K562 (cell line): ENCODE measurements at regions not wholly inside any gene's neighbourhood (a gene's known extent, or its start where the extent isn't known, plus 50 kb on each side); places are given as distances from the start of the nearest gene placed in this dataset.

ENCODE experiments used
- ATAC-seq: fragments of 200-7000 bp; cut with Tn5 transposase; 3 replicates; pipeline ENCODE4 v1.9.1; 2020; ENCODE audit warnings: moderate library complexity
- BruUV-seq: library from RNA; stranded (reverse); fragments of 400-500 nt; replicated peaks from 2 replicates; lab custom pipeline; 2021; lab: Mats Ljungman, UMichigan
- CTCF ChIA-PET: fragments of 300-600 bp; formaldehyde crosslinking; extraction: SDS; loops from one replicate; lab custom pipeline; 2021; ENCODE audit warnings: low intra/inter-chr PET ratio; lab: Yijun Ruan, JAX
- POLR2A ChIA-PET: fragments of 300-600, 350-650 bp; sonication (Branson Sonifier 250); formaldehyde crosslinking; extraction: SDS; loops from one replicate; lab custom pipeline; 2021; ENCODE audit warnings: antibody characterized with exemption, inconsistent platforms; lab: Yijun Ruan, JAX
- DNase-seq, 4 experiments: peaks; one replicate each; pipeline versions ENCODE4 v3.0.0 to v3.0.0-alpha.2; 2011 to 2018; ENCODE audit warnings: low spot score in 3 of 4, mixed read lengths in 3 of 4; ENCODE audit errors: extremely low read depth in 1 of 4
- FAIRE-seq: peaks from 2 replicates; lab custom pipeline; 2011; peaks lifted over from hg19 to GRCh38; lab: Jason Lieb, UNC
- H2AFZ ChIP-seq: 2 replicates; pipeline ENCODE4 v1.6.0; 2011; ENCODE audit warnings: low read depth, low read length, control low read depth, inconsistent platforms
- H3K27ac ChIP-seq: fragments of 200-600 bp; 3 replicates; pipeline ENCODE4 v1.8.0; 2011; ENCODE audit warnings: low read depth, mild to moderate bottlenecking, control low read depth, inconsistent platforms, low read length, moderate library complexity, mixed read lengths; ENCODE audit errors: extremely low read depth
- H3K27me3 ChIP-seq, 2 experiments: fragments of 300-600 bp in 1 of 2; 2 replicates in 1 of 2; 3 replicates in 1 of 2; pipeline versions ENCODE4 v1.6.0 to v1.8.0; 2011; ENCODE audit warnings: inconsistent platforms in 2 of 2, low read length in 2 of 2, mild to moderate bottlenecking in 1 of 2, mixed read lengths in 1 of 2, moderate library complexity in 1 of 2; ENCODE audit not compliant: control insufficient read depth in 2 of 2, insufficient read depth in 2 of 2
- H3K36me3 ChIP-seq: fragments of 300-600 bp; 3 replicates; pipeline ENCODE4 v1.8.0; 2011; ENCODE audit warnings: mild to moderate bottlenecking, low read length, inconsistent platforms; ENCODE audit not compliant: control insufficient read depth, insufficient read depth
- H3K4me1 ChIP-seq, 2 experiments: fragments of 200-600 bp in 1 of 2; replicated peaks in 1 of 2; 2 replicates in 1 of 2; 3 replicates in 1 of 2; pipeline versions ENCODE4 v1.5.1 to v1.8.0; 2011; ENCODE audit warnings: inconsistent platforms in 2 of 2, low read length in 2 of 2, mild to moderate bottlenecking in 1 of 2, mixed read lengths in 1 of 2, moderate library complexity in 1 of 2; ENCODE audit not compliant: control insufficient read depth in 2 of 2, insufficient read depth in 2 of 2
- H3K4me2 ChIP-seq: 2 replicates; pipeline ENCODE4 v1.6.1; 2011; ENCODE audit warnings: low read length, control low read depth, inconsistent platforms, mixed read lengths; ENCODE audit not compliant: insufficient read depth
- H3K4me3 ChIP-seq: fragments of 200-600 bp; sonication (generic), shearing (Covaris generic); 2 replicates; pipeline ENCODE4 v1.5.1; 2016; ENCODE audit warnings: control low read depth, inconsistent platforms
- H3K79me2 ChIP-seq: fragments of 200-600 bp; 3 replicates; pipeline ENCODE4 v1.8.0; 2011; ENCODE audit warnings: low read length, inconsistent platforms; ENCODE audit not compliant: control insufficient read depth, insufficient read depth
- H3K9ac ChIP-seq, 2 experiments: 2 replicates each; pipeline versions ENCODE4 v1.6.0 to v1.6.1; 2011; ENCODE audit warnings: low read depth in 2 of 2, low read length in 2 of 2, control low read depth in 1 of 2, inconsistent platforms in 1 of 2, mild to moderate bottlenecking in 1 of 2, mixed read lengths in 1 of 2; ENCODE audit not compliant: insufficient read depth in 1 of 2
- H3K9me1 ChIP-seq: one replicate; pipeline ENCODE4 v1.6.0; 2011; ENCODE audit warnings: inconsistent platforms, mild to moderate bottlenecking, low read length, moderate library complexity; ENCODE audit not compliant: control insufficient read depth, insufficient read depth
- H3K9me3 ChIP-seq: replicated peaks from 2 replicates; pipeline ENCODE4 v1.5.1; 2011; ENCODE audit warnings: low read depth, low read length, inconsistent platforms; ENCODE audit not compliant: control insufficient read depth, insufficient read depth
- H4K20me1 ChIP-seq: replicated peaks from 2 replicates; pipeline ENCODE4 v1.6.1; 2011; ENCODE audit warnings: low read length, inconsistent platforms, mixed read lengths; ENCODE audit not compliant: control insufficient read depth, insufficient read depth
- GATAD2B ChIP-seq: fragments of 450-650 bp; IDR thresholded peaks from 2 replicates; pipeline ENCODE4 v1.6.1; 2017; ENCODE audit warnings: mild to moderate bottlenecking, borderline replicate concordance
- MCM3 ChIP-seq: fragments of 450-650 bp; IDR thresholded peaks from 2 replicates; pipeline ENCODE4 v1.6.1; 2016
- MEF2A ChIP-seq: IDR thresholded peaks from 2 replicates; pipeline ENCODE4 v1.6.1; 2011; ENCODE audit warnings: low read depth, mild to moderate bottlenecking, low read length, moderate library complexity; ENCODE audit not compliant: control insufficient read depth
- NR2C2 ChIP-seq, 2 experiments: fragments of 200-800 bp in 1 of 2; sonication (Bioruptor generic) in 1 of 2; sonication (generic) in 1 of 2; formaldehyde crosslinking in 1 of 2; IDR thresholded peaks; 2 replicates each; pipeline versions ENCODE4 v1.6.1 to v1.8.0; 2016 to 2022; ENCODE audit warnings: mild to moderate bottlenecking in 1 of 2, missing compliant biosample characterization in 1 of 2, missing genetic modification characterization in 1 of 2, missing genetic modification reagents in 1 of 2
- PHF8 ChIP-seq: fragments of 200-600 bp; sonication (generic); IDR thresholded peaks from 2 replicates; pipeline ENCODE4 v1.6.1; 2012; ENCODE audit warnings: mixed run types, mild to moderate bottlenecking, inconsistent platforms, low read length, moderate library complexity, borderline replicate concordance
- ZFX ChIP-seq: sonication (generic); formaldehyde crosslinking; IDR thresholded peaks from 2 replicates; pipeline ENCODE4 v1.8.0; 2022; ENCODE audit warnings: mild to moderate bottlenecking, missing genetic modification reagents, moderate library complexity
- WGBS: fragments of 100-300 bp; shearing (Covaris generic); methylation state at CpG from one replicate; pipeline ENCODE4 v1.1.6; 2016; ENCODE audit warnings: low coverage, mixed read lengths; ENCODE audit not compliant: insufficient coverage; ENCODE audit errors: missing lambda C conversion rate; 5-methylcytosine and 5-hydroxymethylcytosine counted together
- in situ Hi-C: fragments of 300-500 bp; cut with MboI; formaldehyde crosslinking; loops from 4 replicates; pipeline ENCODE4 v1.15.0; 2018; ENCODE audit warnings: inconsistent platforms, mixed read lengths
- intact Hi-C: fragments of 100-400 bp; cut with micrococcal nuclease; formaldehyde crosslinking; loops from 2 replicates; pipeline ENCODE4 v1.14.2; 2022
- TF ChIP-seq, protein P1 (sequence below): fragments of 450-650 bp; IDR thresholded peaks from 2 replicates; pipeline ENCODE4 v1.6.1; 2017; ENCODE audit warnings: mild to moderate bottlenecking, moderate library complexity
- TF ChIP-seq, protein P2 (sequence below), 2 experiments: fragments of 450-650 bp in 1 of 2; sonication (generic) in 1 of 2; formaldehyde crosslinking in 1 of 2; IDR thresholded peaks in 1 of 2; conservative IDR thresholded peaks in 1 of 2; 2 replicates each; pipeline versions ENCODE4 v1.6.1 to v1.8.1; 2016 to 2023; ENCODE audit warnings: mild to moderate bottlenecking in 2 of 2, moderate library complexity in 2 of 2, inconsistent platforms in 1 of 2, missing genetic modification reagents in 1 of 2
- TF ChIP-seq, protein P3 (sequence below): fragments of 150-350 bp; IDR thresholded peaks from 2 replicates; pipeline ENCODE4 v1.6.1; 2014; ENCODE audit warnings: low read depth, mild to moderate bottlenecking, low read length, borderline replicate concordance
- TF ChIP-seq, protein P4 (sequence below): sonication (generic); formaldehyde crosslinking; IDR thresholded peaks from 2 replicates; pipeline ENCODE4 v1.8.0; 2022; ENCODE audit warnings: mild to moderate bottlenecking, missing genetic modification reagents

DNA sequence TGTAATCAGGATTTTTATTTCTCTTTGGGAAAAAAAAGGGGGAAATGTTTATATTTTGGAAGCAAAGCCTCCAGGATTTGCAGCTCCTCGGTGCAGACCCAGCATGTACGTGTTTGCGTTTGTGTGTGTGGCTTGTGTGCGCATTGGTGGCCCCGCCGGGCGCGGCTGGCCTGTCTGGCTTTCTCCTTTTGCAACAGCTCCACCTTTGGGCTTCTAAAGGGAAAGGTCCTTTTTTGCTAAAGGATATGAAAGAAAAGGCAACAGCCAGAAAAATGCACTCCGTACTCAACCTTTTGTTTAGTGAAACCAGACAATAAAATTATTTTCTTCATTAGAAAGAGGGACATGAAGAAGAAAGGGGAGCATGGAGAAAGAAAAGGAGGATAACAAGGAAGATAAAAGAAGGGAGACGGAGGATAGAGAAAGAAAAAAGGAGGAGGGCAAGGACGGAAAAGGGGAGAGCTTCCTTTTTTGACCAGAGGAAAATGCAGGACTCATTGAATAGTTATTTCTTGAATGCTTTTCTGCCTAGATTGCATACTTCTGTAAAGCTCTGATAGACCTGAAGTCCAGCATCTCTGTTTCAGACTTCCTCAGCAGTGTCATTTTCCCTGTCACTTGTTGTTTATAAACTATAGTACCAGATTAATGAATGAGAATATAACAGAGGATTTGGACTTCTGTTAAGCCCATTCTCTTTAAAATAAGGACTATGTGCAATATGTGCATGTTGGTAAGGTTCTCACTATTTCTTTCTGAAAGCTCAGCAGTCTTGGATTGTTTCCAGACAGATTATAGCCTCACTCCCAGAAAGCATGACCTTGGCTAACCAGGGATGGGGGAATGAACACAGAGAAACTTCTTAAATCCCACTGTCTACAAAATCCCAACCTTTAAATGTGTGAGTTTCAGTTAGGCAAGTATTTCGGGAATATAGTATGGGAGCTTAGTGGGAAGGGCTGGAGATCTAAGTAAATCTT lies 563.1 kb upstream of the PIK3C3 start (continued):
- TF ChIP-seq, protein P1, sequence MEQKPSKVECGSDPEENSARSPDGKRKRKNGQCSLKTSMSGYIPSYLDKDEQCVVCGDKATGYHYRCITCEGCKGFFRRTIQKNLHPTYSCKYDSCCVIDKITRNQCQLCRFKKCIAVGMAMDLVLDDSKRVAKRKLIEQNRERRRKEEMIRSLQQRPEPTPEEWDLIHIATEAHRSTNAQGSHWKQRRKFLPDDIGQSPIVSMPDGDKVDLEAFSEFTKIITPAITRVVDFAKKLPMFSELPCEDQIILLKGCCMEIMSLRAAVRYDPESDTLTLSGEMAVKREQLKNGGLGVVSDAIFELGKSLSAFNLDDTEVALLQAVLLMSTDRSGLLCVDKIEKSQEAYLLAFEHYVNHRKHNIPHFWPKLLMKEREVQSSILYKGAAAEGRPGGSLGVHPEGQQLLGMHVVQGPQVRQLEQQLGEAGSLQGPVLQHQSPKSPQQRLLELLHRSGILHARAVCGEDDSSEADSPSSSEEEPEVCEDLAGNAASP: no peak
- TF ChIP-seq ZFX (CRISPR knock-in tag) (no peak), NR2C2 (CRISPR knock-in tag; IDR thresholded peaks at IDR 0.05) (no peak), NR2C2 (tag; IDR thresholded peaks at IDR 0.05) (no peak)
- TF ChIP-seq, all 486 proteins: peak for 2

DNA sequence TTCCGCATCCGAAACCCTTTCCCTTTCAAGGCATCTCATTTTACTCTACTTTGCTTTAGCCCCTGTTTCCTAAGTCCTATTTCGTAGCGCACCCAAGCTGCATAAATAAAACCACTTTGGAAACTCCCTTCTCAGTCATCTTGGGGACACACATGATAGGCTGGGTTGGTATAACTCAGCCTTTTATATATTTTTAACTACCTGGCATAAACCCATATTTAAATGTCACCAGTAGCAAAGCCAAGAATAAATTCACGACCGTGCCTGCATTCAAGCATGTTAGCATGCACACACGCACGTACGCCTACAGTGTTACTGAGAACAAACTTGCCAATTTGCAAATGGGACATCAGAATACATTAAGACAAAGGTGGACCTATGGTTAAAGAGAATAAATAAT lies 564.7 kb upstream of the PIK3C3 start:
- in situ Hi-C loops (no loop called here), intact Hi-C loops (no loop called here)
- CTCF ChIA-PET: no interaction called here
- no peak for ATAC-seq
- no peak overlapping the region for H3K27ac ChIP-seq
- no peaks in the 10 kb centered on the region for H3K9me1 ChIP-seq
- no peaks in the 10 kb centered on the region for H4K20me1 ChIP-seq
- H3K9me3 ChIP-seq: no peaks in the 10 kb centered on the region; the same call in 1 of the 2 replicates
- no peak overlapping the region for H3K9ac ChIP-seq
- H2AFZ ChIP-seq: no peak overlapping the region
- POLR2A ChIA-PET: no interaction called here
- no peaks in the 10 kb centered on the region for H3K27me3 ChIP-seq
- H3K4me3 ChIP-seq: no peak overlapping the region
- 2% methylated on average over 9 of the region's 9 CpGs for WGBS
- no TSS peak for BruUV-seq
- no peaks in the 10 kb centered on the region for H3K36me3 ChIP-seq
- no peaks in the 10 kb centered on the region for H3K79me2 ChIP-seq
- DNase-seq: no peak
- H3K4me2 ChIP-seq: no peak overlapping the region
- FAIRE-seq: no peak
- no peaks in the 10 kb centered on the region for H3K4me1 ChIP-seq
- TF ChIP-seq GATAD2B (no peak), MEF2A (no peak), PHF8 (no peak), MCM3 (no peak)
- TF ChIP-seq, protein P2, sequence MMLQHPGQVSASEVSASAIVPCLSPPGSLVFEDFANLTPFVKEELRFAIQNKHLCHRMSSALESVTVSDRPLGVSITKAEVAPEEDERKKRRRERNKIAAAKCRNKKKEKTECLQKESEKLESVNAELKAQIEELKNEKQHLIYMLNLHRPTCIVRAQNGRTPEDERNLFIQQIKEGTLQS (IDR thresholded peaks at IDR 0.05): no peak
- TF ChIP-seq, protein P2 (CRISPR knock-in tag; conservative IDR thresholded peaks at IDR 0.05): no peak
- TF ChIP-seq, protein P3, sequence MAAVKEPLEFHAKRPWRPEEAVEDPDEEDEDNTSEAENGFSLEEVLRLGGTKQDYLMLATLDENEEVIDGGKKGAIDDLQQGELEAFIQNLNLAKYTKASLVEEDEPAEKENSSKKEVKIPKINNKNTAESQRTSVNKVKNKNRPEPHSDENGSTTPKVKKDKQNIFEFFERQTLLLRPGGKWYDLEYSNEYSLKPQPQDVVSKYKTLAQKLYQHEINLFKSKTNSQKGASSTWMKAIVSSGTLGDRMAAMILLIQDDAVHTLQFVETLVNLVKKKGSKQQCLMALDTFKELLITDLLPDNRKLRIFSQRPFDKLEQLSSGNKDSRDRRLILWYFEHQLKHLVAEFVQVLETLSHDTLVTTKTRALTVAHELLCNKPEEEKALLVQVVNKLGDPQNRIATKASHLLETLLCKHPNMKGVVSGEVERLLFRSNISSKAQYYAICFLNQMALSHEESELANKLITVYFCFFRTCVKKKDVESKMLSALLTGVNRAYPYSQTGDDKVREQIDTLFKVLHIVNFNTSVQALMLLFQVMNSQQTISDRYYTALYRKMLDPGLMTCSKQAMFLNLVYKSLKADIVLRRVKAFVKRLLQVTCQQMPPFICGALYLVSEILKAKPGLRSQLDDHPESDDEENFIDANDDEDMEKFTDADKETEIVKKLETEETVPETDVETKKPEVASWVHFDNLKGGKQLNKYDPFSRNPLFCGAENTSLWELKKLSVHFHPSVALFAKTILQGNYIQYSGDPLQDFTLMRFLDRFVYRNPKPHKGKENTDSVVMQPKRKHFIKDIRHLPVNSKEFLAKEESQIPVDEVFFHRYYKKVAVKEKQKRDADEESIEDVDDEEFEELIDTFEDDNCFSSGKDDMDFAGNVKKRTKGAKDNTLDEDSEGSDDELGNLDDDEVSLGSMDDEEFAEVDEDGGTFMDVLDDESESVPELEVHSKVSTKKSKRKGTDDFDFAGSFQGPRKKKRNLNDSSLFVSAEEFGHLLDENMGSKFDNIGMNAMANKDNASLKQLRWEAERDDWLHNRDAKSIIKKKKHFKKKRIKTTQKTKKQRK: no peak
- TF ChIP-seq, protein P4, sequence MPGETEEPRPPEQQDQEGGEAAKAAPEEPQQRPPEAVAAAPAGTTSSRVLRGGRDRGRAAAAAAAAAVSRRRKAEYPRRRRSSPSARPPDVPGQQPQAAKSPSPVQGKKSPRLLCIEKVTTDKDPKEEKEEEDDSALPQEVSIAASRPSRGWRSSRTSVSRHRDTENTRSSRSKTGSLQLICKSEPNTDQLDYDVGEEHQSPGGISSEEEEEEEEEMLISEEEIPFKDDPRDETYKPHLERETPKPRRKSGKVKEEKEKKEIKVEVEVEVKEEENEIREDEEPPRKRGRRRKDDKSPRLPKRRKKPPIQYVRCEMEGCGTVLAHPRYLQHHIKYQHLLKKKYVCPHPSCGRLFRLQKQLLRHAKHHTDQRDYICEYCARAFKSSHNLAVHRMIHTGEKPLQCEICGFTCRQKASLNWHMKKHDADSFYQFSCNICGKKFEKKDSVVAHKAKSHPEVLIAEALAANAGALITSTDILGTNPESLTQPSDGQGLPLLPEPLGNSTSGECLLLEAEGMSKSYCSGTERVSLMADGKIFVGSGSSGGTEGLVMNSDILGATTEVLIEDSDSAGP (CRISPR knock-in tag): no peak
